ENCODE measurements at regions not wholly inside any gene's neighbourhood (a gene's known extent, or its start where the extent isn't known, plus 50 kb on each side); places are given as distances from the start of the nearest gene placed in this dataset.

DNA sequence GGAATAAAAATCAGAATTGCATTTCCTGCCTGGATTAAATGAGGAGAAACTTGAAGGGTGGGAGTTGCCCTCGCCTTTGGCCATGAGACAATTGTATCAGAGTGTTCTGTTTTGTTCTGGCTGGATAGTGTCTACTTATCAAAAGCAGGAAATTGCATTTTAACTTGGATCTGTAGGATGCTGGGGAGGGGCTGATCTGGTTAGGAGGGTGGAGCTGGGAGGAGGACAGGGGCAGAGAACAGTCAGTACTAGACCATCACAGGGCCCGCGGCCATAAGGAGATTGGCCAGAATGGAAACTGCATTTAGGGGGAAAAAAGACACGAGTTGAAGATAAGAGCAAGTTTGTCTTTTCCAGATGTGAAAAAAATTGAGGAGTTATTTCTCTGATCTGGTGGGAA is 199.1 kb upstream of the POU3F3 start:
- Histone ChIP-seq H3K4me1 (ENCODE audit: insufficient read depth, low read length) (peaks cover 2% of the 10 kb centered on the region), H3K9me3 (ENCODE audit: control insufficient read depth in 1 of 2, insufficient read depth in 1 of 2, low read length in 2 of 2) (peaks cover 0 to 16% of the 10 kb centered on the region in 2 experiments), H3K36me3 (ENCODE audit: insufficient read depth, low read length) (no peaks in the 10 kb centered on the region), H3K27me3 (ENCODE audit: control insufficient read depth in 1 of 2, insufficient read depth in 2 of 2, low read length in 2 of 2) (peaks cover 12 to 21% of the 10 kb centered on the region in 2 experiments), H3K4me3 (ENCODE audit: low read length) (no peak overlapping the region), H3K27ac (ENCODE audit: low read depth in 1 of 2, low read length in 2 of 2) (no peak overlapping the region)
- Mint-ChIP-seq H3K9me3 (no peaks in the 10 kb centered on the region), H3K36me3 (ENCODE audit: low read depth) (no peaks in the 10 kb centered on the region), H3K4me1 (ENCODE audit: low read depth) (peaks cover 9% of the 10 kb centered on the region), H3K4me3 (no peak overlapping the region), H3K27ac (no peak overlapping the region), H3K27me3 (peaks cover 30% of the 10 kb centered on the region)
- ChIA-PET CTCF (no interaction called here), POLR2A (no interaction called here)
- TF ChIP-seq, protein P1, sequence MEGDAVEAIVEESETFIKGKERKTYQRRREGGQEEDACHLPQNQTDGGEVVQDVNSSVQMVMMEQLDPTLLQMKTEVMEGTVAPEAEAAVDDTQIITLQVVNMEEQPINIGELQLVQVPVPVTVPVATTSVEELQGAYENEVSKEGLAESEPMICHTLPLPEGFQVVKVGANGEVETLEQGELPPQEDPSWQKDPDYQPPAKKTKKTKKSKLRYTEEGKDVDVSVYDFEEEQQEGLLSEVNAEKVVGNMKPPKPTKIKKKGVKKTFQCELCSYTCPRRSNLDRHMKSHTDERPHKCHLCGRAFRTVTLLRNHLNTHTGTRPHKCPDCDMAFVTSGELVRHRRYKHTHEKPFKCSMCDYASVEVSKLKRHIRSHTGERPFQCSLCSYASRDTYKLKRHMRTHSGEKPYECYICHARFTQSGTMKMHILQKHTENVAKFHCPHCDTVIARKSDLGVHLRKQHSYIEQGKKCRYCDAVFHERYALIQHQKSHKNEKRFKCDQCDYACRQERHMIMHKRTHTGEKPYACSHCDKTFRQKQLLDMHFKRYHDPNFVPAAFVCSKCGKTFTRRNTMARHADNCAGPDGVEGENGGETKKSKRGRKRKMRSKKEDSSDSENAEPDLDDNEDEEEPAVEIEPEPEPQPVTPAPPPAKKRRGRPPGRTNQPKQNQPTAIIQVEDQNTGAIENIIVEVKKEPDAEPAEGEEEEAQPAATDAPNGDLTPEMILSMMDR (IDR thresholded peaks at IDR 0.05), result no peak
- DNase-seq (no peak), ATAC-seq (ENCODE audit: poor library complexity) (no peak)
- intact Hi-C loops (cut with DNase I, micrococcal nuclease), result no loop called here

DNA sequence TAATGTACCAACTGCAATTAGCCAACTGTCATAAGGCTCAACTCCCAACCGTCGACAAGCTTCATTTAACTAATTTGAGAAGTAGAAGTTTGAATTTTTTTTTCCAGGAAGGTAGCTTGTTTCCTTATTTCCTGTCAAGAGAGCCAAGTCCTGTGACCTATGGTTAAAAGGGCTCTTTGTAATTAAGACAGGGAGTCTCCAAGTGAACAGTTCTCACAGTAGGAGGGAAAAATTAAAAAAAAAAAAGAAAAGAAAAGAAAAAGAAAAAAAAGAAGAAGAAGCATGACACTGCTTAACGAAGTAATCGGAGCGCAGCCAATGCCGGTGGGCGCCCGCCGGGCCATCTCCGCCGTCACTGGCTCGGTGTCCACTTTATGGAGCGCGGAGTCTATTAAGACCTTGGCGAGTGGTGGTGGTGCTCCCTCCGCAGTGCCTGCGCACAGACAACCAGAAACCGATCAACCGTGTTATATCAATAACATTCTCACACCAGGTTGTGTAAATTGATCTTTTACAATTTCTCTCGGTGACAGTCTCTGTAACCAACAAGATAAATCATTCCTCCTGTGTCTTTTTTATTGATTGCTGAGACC is 197.2 kb upstream of the POU3F3 start:
- Mint-ChIP-seq H3K4me3 (no peak overlapping the region), H3K27me3 (peaks cover 43% of the 10 kb centered on the region), H3K36me3 (ENCODE audit: low read depth) (no peaks in the 10 kb centered on the region), H3K4me1 (ENCODE audit: low read depth) (peaks cover 9% of the 10 kb centered on the region), H3K27ac (no peak overlapping the region), H3K9me3 (no peaks in the 10 kb centered on the region)
- Histone ChIP-seq H3K36me3 (ENCODE audit: insufficient read depth, low read length) (no peaks in the 10 kb centered on the region), H3K4me3 (ENCODE audit: low read length) (no peak overlapping the region), H3K4me1 (ENCODE audit: insufficient read depth, low read length) (peaks cover 2% of the 10 kb centered on the region), H3K9me3 (ENCODE audit: control insufficient read depth in 1 of 2, insufficient read depth in 1 of 2, low read length in 2 of 2) (peaks cover 0 to 16% of the 10 kb centered on the region in 2 experiments), H3K27me3 (ENCODE audit: control insufficient read depth in 1 of 2, insufficient read depth in 2 of 2, low read length in 2 of 2) (peaks cover 14 to 28% of the 10 kb centered on the region in 2 experiments), H3K27ac (ENCODE audit: low read depth in 1 of 2, low read length in 2 of 2) (no peak overlapping the region)
- ChIA-PET POLR2A (no interaction called here), CTCF (no interaction called here)
- intact Hi-C loops (cut with DNase I, micrococcal nuclease), result loop anchor here in 1 of 2 experiments (1.0 kb wide), 1 partner anchor 15 kb away; no protein-coding TSS in a partner anchor
- ATAC-seq (ENCODE audit: poor library complexity), result no peak
- TF ChIP-seq, protein P1 (IDR thresholded peaks at IDR 0.05), result no peak
- DNase-seq, result no peak

DNA sequence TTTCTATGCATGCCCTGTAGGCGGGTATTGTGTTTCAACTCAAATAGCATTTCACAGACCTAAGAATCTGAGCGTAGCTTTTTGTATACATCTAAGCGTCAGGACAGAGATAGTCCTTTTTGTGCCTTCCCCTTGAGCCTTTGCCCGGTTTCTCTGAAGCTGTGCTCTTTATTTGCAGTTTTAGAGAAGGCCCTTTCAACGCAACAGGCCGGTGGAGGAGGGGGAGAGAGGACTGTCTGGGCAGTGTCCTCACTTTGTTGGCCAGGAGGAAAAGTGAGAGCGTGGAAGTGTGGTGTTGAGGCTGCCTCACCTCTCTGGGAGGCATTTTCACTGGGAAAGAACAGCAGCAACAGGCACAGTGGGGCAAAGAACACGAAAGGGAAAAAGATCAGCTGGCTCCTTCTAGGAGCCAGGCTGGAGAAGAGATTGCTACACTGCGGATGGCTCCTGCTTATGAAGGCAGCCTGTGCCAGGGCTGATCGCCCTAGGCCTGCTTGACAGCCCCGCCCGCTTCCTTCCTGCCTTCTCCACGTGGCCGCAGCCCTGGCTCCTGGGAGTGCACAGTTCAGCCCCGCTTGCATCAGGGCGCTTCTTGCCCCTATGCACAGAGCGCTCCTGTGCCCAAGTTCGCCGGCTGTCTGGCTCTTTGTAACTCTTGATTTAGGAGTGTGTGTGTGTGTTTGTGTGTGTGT is 195.6 kb upstream of the POU3F3 start:
- CTCF ChIA-PET, result no interaction called here
- Mint-ChIP-seq H3K9me3 (no peaks in the 10 kb centered on the region), H3K4me3 (no peak overlapping the region), H3K36me3 (ENCODE audit: low read depth) (no peaks in the 10 kb centered on the region), H3K27ac (no peak overlapping the region), H3K4me1 (ENCODE audit: low read depth) (peaks cover 9% of the 10 kb centered on the region), H3K27me3 (peaks cover 45% of the 10 kb centered on the region)
- POLR2A ChIA-PET, result no interaction called here
- ATAC-seq (ENCODE audit: poor library complexity) (no peak), DNase-seq (peak in 2 of 14 experiments; percentile 15)
- Histone ChIP-seq H3K36me3 (ENCODE audit: insufficient read depth, low read length) (no peaks in the 10 kb centered on the region), H3K27me3 (ENCODE audit: control insufficient read depth in 1 of 2, insufficient read depth in 2 of 2, low read length in 2 of 2) (peaks cover 14 to 28% of the 10 kb centered on the region in 2 experiments), H3K4me1 (ENCODE audit: insufficient read depth, low read length) (peaks cover 2% of the 10 kb centered on the region), H3K9me3 (ENCODE audit: control insufficient read depth in 1 of 2, insufficient read depth in 1 of 2, low read length in 2 of 2) (peaks cover 0 to 16% of the 10 kb centered on the region in 2 experiments), H3K27ac (ENCODE audit: low read depth in 1 of 2, low read length in 2 of 2) (no peak overlapping the region), H3K4me3 (ENCODE audit: low read length) (no peak overlapping the region)
- TF ChIP-seq, protein P1 (IDR thresholded peaks at IDR 0.05), result no peak
- intact Hi-C loops (cut with DNase I, micrococcal nuclease), result no loop called here
